ENCODE measurements at regions not wholly inside any gene's neighbourhood (a gene's known extent, or its start where the extent isn't known, plus 50 kb on each side); places are given as distances from the start of the nearest gene placed in this dataset.

- Histone ChIP-seq H3K4me2 (ENCODE audit: low read depth, low read length) (no peak overlapping the region), H3K27ac (ENCODE audit: insufficient read depth, low read length) (no peak overlapping the region), H3K23ac (ENCODE audit: low read depth, low read length) (no peak overlapping the region), H4K91ac (ENCODE audit: insufficient read depth, low read depth, low read length) (no peak overlapping the region), H2AFZ (replicated peaks; ENCODE audit: low read length, poor library complexity) (no peak overlapping the region), H4K5ac (ENCODE audit: low read depth, low read length) (no peak overlapping the region), H3K14ac (replicated peaks; ENCODE audit: low read depth, low read length) (no peak overlapping the region), H3K4me1 (ENCODE audit: control insufficient read depth, insufficient read depth, low read length) (peaks cover 4% of the 10 kb centered on the region), H2BK5ac (ENCODE audit: low read depth, low read length, poor library complexity, severe bottlenecking) (no peak overlapping the region), H4K8ac (ENCODE audit: low read depth in 2 of 2, low read length in 2 of 2) (no peak overlapping the region), H3K18ac (ENCODE audit: low read depth, low read length) (no peak overlapping the region), H3K4ac (ENCODE audit: low read depth, low read length) (no peak overlapping the region), H2AK9ac (replicated peaks; ENCODE audit: low read depth, low read length, poor library complexity) (no peak overlapping the region), H2AK5ac (ENCODE audit: low read depth, low read length) (no peak overlapping the region), H2BK15ac (ENCODE audit: low read depth, low read length) (no peak overlapping the region), H3K36me3 (ENCODE audit: control insufficient read depth, insufficient read depth, low read length) (no peaks in the 10 kb centered on the region), H4K20me1 (ENCODE audit: insufficient read depth, low read length) (no peaks in the 10 kb centered on the region), H2BK120ac (ENCODE audit: low read depth, low read length) (no peak overlapping the region), H3K9me1 (ENCODE audit: insufficient read depth, low read length) (no peaks in the 10 kb centered on the region), H2BK20ac (ENCODE audit: low read depth, low read length) (no peak overlapping the region), H3K79me1 (ENCODE audit: low read depth in 1 of 2, low read length in 2 of 2) (no peaks in the 10 kb centered on the region), H3K4me3 (ENCODE audit: insufficient read depth, low read depth, low read length) (no peak overlapping the region), H3K9ac (ENCODE audit: low read depth, low read length) (no peak overlapping the region), H3K56ac (ENCODE audit: extremely low read depth, insufficient read depth, low read length) (no peak overlapping the region), H3K9me3 (ENCODE audit: control insufficient read depth, insufficient read depth, low read length) (no peaks in the 10 kb centered on the region; the same call in 1 of the 2 replicates), H3K27me3 (ENCODE audit: control insufficient read depth, insufficient read depth, low read length) (no peaks in the 10 kb centered on the region)
- ATAC-seq (ENCODE audit: low read depth) (no peak), DNase-seq (no peak)
- POLR2A ChIA-PET (ENCODE audit: unreplicated experiment) = interaction anchor here (0.6 kb wide), 2 partner anchors 10 to 261 kb away, joined by 3 read pairs; no protein-coding TSS in a partner anchor
- dilution Hi-C loops (cut with HindIII; ENCODE audit: low sequenced_read_pairs, unreplicated experiment) = no loop called here
- 67% methylated on average over 1 of the region's 7 CpGs; no CpG with 5 or more reads in 1 of the 2 experiments for WGBS, 2 experiments (ENCODE audit: extremely low coverage in 2 of 2, insufficient read length in 1 of 2)
- no peak for TF ChIP-seq RFX5 (IDR thresholded peaks at IDR 0.05; ENCODE audit: low read depth, low read length)
- TF ChIP-seq MAZ (IDR thresholded peaks at IDR 0.05; ENCODE audit: borderline replicate concordance, low read depth, low read length) = no peak
- no peak for TF ChIP-seq RCOR1 (IDR thresholded peaks at IDR 0.05; ENCODE audit: insufficient replicate concordance, low read length)
- TF ChIP-seq NFE2L2 (IDR thresholded peaks at IDR 0.05; ENCODE audit: low read depth, low read length) = no peak
- no peak for TF ChIP-seq POLR2A (IDR thresholded peaks at IDR 0.05; ENCODE audit: low read depth, low read length)
- no peak for TF ChIP-seq CHD1 (IDR thresholded peaks at IDR 0.05; ENCODE audit: low read depth, low read length)
- no peak for TF ChIP-seq USF2 (IDR thresholded peaks at IDR 0.05; ENCODE audit: low read depth, low read length)
- TF ChIP-seq FOS (IDR thresholded peaks at IDR 0.05; ENCODE audit: low read depth, low read length) = no peak
- no peak for TF ChIP-seq MXI1 (IDR thresholded peaks at IDR 0.05; ENCODE audit: borderline replicate concordance, low read depth, low read length)
- no peak for TF ChIP-seq RAD21 (IDR thresholded peaks at IDR 0.05; ENCODE audit: low read length)
- TF ChIP-seq BHLHE40 (IDR thresholded peaks at IDR 0.05; ENCODE audit: low read depth, low read length) = no peak
- no peak for TF ChIP-seq SMC3 (IDR thresholded peaks at IDR 0.05; ENCODE audit: low read depth, low read length)
- no peak for TF ChIP-seq ELK1 (IDR thresholded peaks at IDR 0.05; ENCODE audit: borderline replicate concordance, low read depth, low read length)
- no peak for TF ChIP-seq CEBPB (IDR thresholded peaks at IDR 0.05; ENCODE audit: low read depth, low read length)
- intact Hi-C loops (cut with micrococcal nuclease) = no loop called here
- CTCF ChIA-PET = no interaction called here
- in situ Hi-C loops (cut with MboI; ENCODE audit: low sequenced_read_pairs) = no loop called here
- BruUV-seq (replicated peaks) = no TSS peak
Measured at GRCh38 chr4:184279496-184280061, 61.9 kb upstream of the ENPP6 start.

Data from IMR-90 (cell line).